Tibial nerve (tissue), 4 donors: ENCODE measurements at regions not wholly inside any gene's neighbourhood (a gene's known extent, or its start where the extent isn't known, plus 50 kb on each side); places are given as distances from the start of the nearest gene placed in this dataset.
"Not testable (repeated sequence)": the region's sequence is repeated elsewhere in the genome, so short reads cannot be mapped to it uniquely, and the experiment has no call there.

Experiments
- DNase-seq, 2 donors: peaks; one replicate each; pipeline ENCODE4 v3.0.0-alpha.2; 2019; ENCODE audit warnings: low spot score in 2 of 2
- H3K27ac ChIP-seq, 4 donors: fragments of 200-600 bp; sonication (generic) in 3 of 4; one replicate each; pipeline ENCODE4 v1.5.1; 2017 to 2019; ENCODE audit warnings: mild to moderate bottlenecking in 1 of 4
- H3K27me3 ChIP-seq, 2 donors: fragments of 200-600 bp; sonication (generic) in 1 of 2; one replicate each; pipeline versions ENCODE4 v1.5.1 to v1.6.0; 2017 to 2019
- H3K36me3 ChIP-seq, 3 donors: fragments of 200-600 bp; sonication (generic); one replicate each; pipeline ENCODE4 v1.5.1; 2018 to 2019
- H3K4me1 ChIP-seq, 4 donors: fragments of 200-600 bp; sonication (generic) in 3 of 4; one replicate each; pipeline ENCODE4 v1.5.1; 2017 to 2019
- H3K4me3 ChIP-seq, 4 donors: fragments of 200-600 bp; sonication (generic) in 3 of 4; one replicate each; pipeline ENCODE4 v1.5.1; 2017 to 2019; ENCODE audit warnings: mild to moderate bottlenecking in 1 of 4, moderate library complexity in 1 of 4
- H3K9me3 ChIP-seq, 4 donors: fragments of 200-600 bp; sonication (generic) in 3 of 4; one replicate each; pipeline ENCODE4 v1.5.1; 2017 to 2019
- EP300 ChIP-seq, 2 donors: sonication (generic); formaldehyde crosslinking; IDR thresholded peaks; one replicate each; pipeline ENCODE4 v1.6.1; 2017; ENCODE audit warnings: antibody characterized with exemption in 2 of 2, mild to moderate bottlenecking in 1 of 2
- POLR2A ChIP-seq, 2 donors: fragments of 450-650 bp; IDR thresholded peaks; one replicate each; pipeline ENCODE4 v1.6.1; 2017; ENCODE audit warnings: antibody characterized with exemption in 2 of 2, mild to moderate bottlenecking in 2 of 2, moderate library complexity in 2 of 2
- WGBS, 2 donors: methylation state at CpG; one replicate each; pipeline ENCODE4 v1.1.5; 2018; 5-methylcytosine and 5-hydroxymethylcytosine counted together
- TF ChIP-seq, protein P1 (sequence below), 5 experiments: fragments of 200-600 bp in 3 of 5; fragments of 450-650 bp in 2 of 5; sonication (generic) in 3 of 5; IDR thresholded peaks; one replicate each; pipeline ENCODE4 v1.5.1; 2016 to 2019; ENCODE audit warnings: antibody characterized with exemption in 5 of 5, mild to moderate bottlenecking in 3 of 5, moderate library complexity in 2 of 5

DNA sequence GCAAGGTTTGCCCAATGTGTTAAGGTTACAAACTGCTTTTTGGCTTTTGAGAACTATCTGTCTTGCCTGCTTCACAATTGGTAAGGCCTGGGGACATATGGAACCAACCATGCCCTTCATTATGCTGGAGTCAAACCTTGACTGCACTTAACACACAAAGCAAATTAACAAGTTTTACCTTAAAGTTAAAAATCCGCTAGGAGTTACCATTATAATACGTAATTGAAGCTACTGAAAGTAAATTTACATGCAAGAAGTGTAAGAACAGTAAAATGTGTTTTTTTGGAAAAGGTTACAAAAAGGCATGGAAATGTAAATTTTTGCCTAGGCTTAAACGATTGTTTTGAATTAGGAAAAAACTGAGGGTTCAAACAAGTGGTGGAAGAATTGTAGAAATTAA, 69.7 kb downstream of the BMP15 start:
- Histone ChIP-seq H3K36me3 (no peaks in the 10 kb centered on the region), H3K27me3 (peaks cover 0 to 9% of the 10 kb centered on the region in 2 donors), H3K4me3 (no peak overlapping the region), H3K9me3 (no peaks in the 10 kb centered on the region), H3K4me1 (no peaks in the 10 kb centered on the region), H3K27ac (no peak overlapping the region)
- WGBS, 2 donors = 66 to 79% methylated on average over 3 of the region's 3 CpGs
- no peak for DNase-seq
- no peak for TF ChIP-seq EP300 (IDR thresholded peaks at IDR 0.05)
- no peak for TF ChIP-seq POLR2A (IDR thresholded peaks at IDR 0.05)
- TF ChIP-seq, protein P1, sequence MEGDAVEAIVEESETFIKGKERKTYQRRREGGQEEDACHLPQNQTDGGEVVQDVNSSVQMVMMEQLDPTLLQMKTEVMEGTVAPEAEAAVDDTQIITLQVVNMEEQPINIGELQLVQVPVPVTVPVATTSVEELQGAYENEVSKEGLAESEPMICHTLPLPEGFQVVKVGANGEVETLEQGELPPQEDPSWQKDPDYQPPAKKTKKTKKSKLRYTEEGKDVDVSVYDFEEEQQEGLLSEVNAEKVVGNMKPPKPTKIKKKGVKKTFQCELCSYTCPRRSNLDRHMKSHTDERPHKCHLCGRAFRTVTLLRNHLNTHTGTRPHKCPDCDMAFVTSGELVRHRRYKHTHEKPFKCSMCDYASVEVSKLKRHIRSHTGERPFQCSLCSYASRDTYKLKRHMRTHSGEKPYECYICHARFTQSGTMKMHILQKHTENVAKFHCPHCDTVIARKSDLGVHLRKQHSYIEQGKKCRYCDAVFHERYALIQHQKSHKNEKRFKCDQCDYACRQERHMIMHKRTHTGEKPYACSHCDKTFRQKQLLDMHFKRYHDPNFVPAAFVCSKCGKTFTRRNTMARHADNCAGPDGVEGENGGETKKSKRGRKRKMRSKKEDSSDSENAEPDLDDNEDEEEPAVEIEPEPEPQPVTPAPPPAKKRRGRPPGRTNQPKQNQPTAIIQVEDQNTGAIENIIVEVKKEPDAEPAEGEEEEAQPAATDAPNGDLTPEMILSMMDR (IDR thresholded peaks at IDR 0.05) = no peak

DNA sequence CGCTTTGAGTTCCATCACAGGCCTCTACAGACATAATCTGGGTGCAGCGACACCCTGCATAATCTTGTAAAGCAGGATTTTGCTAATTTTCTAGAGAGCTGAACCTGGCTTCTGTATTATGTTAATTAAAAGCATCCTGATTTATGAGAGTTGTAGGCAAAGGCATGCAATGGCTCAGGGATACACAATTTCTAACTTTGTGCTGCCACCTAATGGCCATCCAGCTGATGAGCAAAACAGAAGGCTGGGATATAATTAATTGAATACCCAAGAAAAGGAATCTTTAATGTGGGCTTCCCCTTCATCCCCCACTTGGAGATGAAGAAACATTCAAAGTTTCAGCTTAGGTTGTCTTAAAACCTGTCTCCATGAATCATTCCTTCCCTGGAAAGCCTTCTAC, 78.1 kb downstream of the BMP15 start:
- no peaks in the 10 kb centered on the region for H3K4me1 ChIP-seq
- peak in 1 of 2 donors; percentile 37 for DNase-seq
- peaks cover 0 to 4% of the 10 kb centered on the region in 2 donors for H3K27me3 ChIP-seq
- TF ChIP-seq, protein P1 (IDR thresholded peaks at IDR 0.05) = peak; percentile 14 to 66 (median 53)
- no peak for TF ChIP-seq EP300 (IDR thresholded peaks at IDR 0.05)
- no peak overlapping the region for H3K27ac ChIP-seq
- 38 to 68% methylated on average over 2 of the region's 2 CpGs for WGBS, 2 donors
- H3K9me3 ChIP-seq = no peaks in the 10 kb centered on the region
- no peak overlapping the region for H3K4me3 ChIP-seq
- H3K36me3 ChIP-seq = no peaks in the 10 kb centered on the region

DNA sequence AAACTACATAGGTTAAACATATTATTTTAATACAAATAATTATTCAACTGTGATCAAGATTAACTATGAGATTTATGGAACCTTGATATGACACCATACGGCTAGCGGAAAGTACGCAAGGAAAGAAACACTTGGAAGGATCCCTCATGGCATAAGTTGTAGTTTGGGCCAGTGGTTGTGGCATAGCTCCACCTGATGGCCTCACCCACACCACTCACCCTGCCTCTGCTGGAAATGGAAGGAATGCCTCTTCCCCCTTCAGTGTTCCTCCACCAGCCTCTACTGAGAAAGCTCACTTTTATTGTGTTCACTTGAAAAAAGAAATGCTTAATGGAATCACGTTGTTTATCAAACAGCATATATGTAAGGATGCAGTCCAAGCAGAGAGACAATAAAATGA, 86.4 kb downstream of the BMP15 start:
- Histone ChIP-seq H3K27me3 (peaks cover 0 to 9% of the 10 kb centered on the region in 2 donors), H3K4me1 (peaks cover 0 to 3% (median 0%) of the 10 kb centered on the region in 4 donors), H3K27ac (no peak overlapping the region), H3K9me3 (no peaks in the 10 kb centered on the region), H3K4me3 (no peak overlapping the region), H3K36me3 (no peaks in the 10 kb centered on the region)
- TF ChIP-seq POLR2A (IDR thresholded peaks at IDR 0.05) (no peak), EP300 (IDR thresholded peaks at IDR 0.05) (no peak)
- TF ChIP-seq, protein P1 (IDR thresholded peaks at IDR 0.05) = no peak
- no peak for DNase-seq
- 73 to 77% methylated on average over 4 of the region's 4 CpGs for WGBS, 2 donors

DNA sequence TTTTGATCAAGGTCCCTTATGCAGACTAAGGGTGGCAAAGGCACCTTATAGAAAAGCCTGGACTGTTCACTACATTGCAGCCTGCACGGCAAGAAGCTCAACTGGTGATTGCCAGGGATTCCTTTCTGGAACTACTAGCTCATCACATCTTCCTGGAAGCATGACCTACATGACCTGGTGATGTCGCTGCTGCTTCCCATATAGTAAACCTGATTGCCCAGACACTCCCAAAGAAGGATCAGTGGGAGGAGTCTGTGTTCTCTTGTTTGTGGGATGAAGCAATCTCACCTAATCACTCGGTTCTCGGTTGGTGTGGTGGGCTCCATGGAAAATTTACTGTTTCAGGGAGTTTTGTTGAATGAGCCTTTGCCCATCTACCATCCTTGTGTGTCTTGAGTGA, 89.8 kb downstream of the BMP15 start:
- H3K27me3 ChIP-seq = peaks cover 0 to 11% of the 10 kb centered on the region in 2 donors
- DNase-seq, H3K4me1 ChIP-seq, H3K4me3 ChIP-seq, H3K36me3 ChIP-seq, H3K27ac ChIP-seq, H3K9me3 ChIP-seq: not testable (repeated sequence)
- WGBS, 2 donors = 72 to 89% methylated on average over 2 to 3 of the region's 4 CpGs

DNA sequence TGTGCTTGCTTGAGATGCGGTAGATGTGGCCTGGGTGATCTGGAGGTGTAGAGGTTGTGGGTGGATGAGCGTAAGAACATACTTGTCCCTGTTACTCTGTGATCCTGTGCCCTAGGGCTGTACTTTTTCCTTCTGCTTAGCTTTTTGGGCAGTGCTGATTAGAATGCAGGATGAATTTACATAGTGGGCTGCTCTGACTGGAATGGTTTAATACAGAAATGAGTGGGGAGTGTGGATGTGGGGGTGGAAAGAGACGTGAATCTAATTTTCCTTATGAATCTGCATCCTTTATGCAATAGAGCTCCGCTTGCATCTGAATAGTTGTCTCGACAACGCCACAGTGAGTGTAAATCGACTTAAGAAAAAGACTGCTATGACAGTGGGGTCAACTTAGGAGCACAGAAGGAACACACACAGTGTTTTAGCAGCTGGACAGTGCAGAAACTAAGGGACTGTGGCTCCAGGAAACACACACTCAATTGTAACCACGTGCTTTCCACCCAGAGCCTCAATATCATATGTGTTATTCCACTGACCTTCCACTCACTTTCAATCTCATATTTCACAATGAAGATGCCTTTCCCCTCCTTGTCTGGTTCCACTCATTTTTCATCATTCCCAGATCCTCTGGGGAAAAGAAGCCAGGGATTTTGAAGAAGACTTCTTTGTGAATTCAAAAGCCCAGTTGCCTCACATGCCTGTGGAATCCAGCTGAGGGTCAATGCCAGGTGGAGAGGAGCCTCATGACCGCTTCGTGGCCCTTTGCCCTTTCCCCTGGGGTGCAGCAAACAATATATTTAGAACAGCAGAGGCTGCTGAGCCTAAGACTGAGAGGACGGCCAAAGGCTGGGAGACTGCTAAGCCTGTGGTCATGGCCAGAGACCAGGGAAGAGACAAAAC, 91.4 kb downstream of the BMP15 start:
- WGBS, 2 donors = 23 to 52% methylated on average over 11 of the region's 11 CpGs
- H3K27ac ChIP-seq = peak overlapping the region in 1 of 4 donors; percentile 28
- H3K9me3 ChIP-seq, H3K36me3 ChIP-seq, H3K4me1 ChIP-seq, H3K4me3 ChIP-seq: not testable (repeated sequence)
- H3K27me3 ChIP-seq = peaks cover 0 to 10% of the 10 kb centered on the region in 2 donors
- DNase-seq = peak; percentile 41 to 55
- peak in 1 of 2 donors; percentile 50 for TF ChIP-seq EP300 (IDR thresholded peaks at IDR 0.05)

DNA sequence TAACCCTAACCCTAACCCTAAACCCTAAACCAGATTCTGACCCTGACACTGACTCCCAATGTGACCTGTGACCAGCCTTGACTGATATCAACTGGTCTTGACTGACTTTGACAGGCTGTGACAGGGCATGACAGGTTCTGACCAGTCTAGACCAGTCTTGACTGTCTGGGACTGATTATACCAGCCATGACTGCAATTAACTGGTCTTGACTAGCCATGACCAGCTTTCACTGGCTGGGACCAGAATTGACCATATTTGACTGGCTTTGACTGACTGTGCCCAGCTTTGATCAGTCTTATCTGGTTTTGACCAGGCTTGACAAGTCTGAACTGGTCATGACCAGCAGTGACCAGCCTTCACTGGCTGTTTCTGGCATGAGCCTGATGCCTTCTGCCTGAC, 95.5 kb downstream of the BMP15 start:
- Histone ChIP-seq H3K9me3 (no peaks in the 10 kb centered on the region), H3K36me3 (no peaks in the 10 kb centered on the region), H3K27me3 (peaks cover 0 to 6% of the 10 kb centered on the region in 2 donors), H3K4me3 (no peak overlapping the region), H3K4me1 (peaks cover 0 to 4% (median 0%) of the 10 kb centered on the region in 4 donors), H3K27ac (no peak overlapping the region)
- TF ChIP-seq POLR2A (IDR thresholded peaks at IDR 0.05) (no peak), EP300 (IDR thresholded peaks at IDR 0.05) (no peak)
- no peak for DNase-seq
